Trophoblast cell (in vitro differentiated cells and primary cell): ENCODE measurements at regions not wholly inside any gene's neighbourhood (a gene's known extent, or its start where the extent isn't known, plus 50 kb on each side); places are given as distances from the start of the nearest gene placed in this dataset.

ENCODE experiments used
- DNase-seq, 2 donors: peaks; one replicate each; pipeline ENCODE4 v3.0.0-alpha.2; 2016
- H2AFZ ChIP-seq: 2 replicates; pipeline ENCODE4 v1.6.1; 2013; ENCODE audit warnings: low read length, moderate library complexity, mild to moderate bottlenecking; ENCODE audit not compliant: insufficient read depth, poor library complexity
- H2AK5ac ChIP-seq: 2 replicates; pipeline ENCODE4 v1.6.1; 2013; ENCODE audit warnings: mild to moderate bottlenecking, low read length
- H2BK120ac ChIP-seq: 2 replicates; pipeline ENCODE4 v1.6.1; 2013; ENCODE audit warnings: low read length, mild to moderate bottlenecking, moderate library complexity; ENCODE audit not compliant: insufficient read depth, poor library complexity
- H2BK12ac ChIP-seq: 2 replicates; pipeline ENCODE4 v1.6.1; 2013; ENCODE audit warnings: mild to moderate bottlenecking, low read length, moderate library complexity
- H2BK5ac ChIP-seq: 2 replicates; pipeline ENCODE4 v1.6.1; 2013; ENCODE audit warnings: low read length, low read depth, moderate library complexity, mild to moderate bottlenecking; ENCODE audit not compliant: poor library complexity
- H3K14ac ChIP-seq: 2 replicates; pipeline ENCODE4 v1.6.1; 2013; ENCODE audit warnings: mild to moderate bottlenecking, low read length
- H3K18ac ChIP-seq: 2 replicates; pipeline ENCODE4 v1.6.1; 2013; ENCODE audit warnings: mild to moderate bottlenecking, low read length
- H3K23ac ChIP-seq: 2 replicates; pipeline ENCODE4 v1.6.1; 2013; ENCODE audit warnings: low read length
- H3K27ac ChIP-seq: 2 replicates; pipeline ENCODE4 v1.5.1; 2013; ENCODE audit warnings: low read depth, mild to moderate bottlenecking, inconsistent platforms, low read length, moderate library complexity
- H3K27me3 ChIP-seq: 2 replicates; pipeline ENCODE4 v1.6.1; 2013; ENCODE audit warnings: inconsistent platforms, mild to moderate bottlenecking, low read length, moderate library complexity; ENCODE audit not compliant: insufficient read depth
- H3K36me3 ChIP-seq, 2 experiments: 1 replicate in 1 of 2; 2 replicates in 1 of 2; pipeline ENCODE4 v1.6.1; 2013; ENCODE audit warnings: low read length in 2 of 2, mild to moderate bottlenecking in 2 of 2, moderate library complexity in 1 of 2; ENCODE audit not compliant: insufficient read depth in 2 of 2, control insufficient read depth in 1 of 2
- H3K4ac ChIP-seq: 2 replicates; pipeline ENCODE4 v1.6.1; 2013; ENCODE audit warnings: low read depth, mild to moderate bottlenecking, low read length, moderate library complexity
- H3K4me1 ChIP-seq, 2 experiments: 1 replicate in 1 of 2; 2 replicates in 1 of 2; pipeline ENCODE4 v1.6.1; 2013; ENCODE audit warnings: low read length in 2 of 2, mild to moderate bottlenecking in 2 of 2, moderate library complexity in 1 of 2; ENCODE audit not compliant: insufficient read depth in 2 of 2, control insufficient read depth in 1 of 2
- H3K4me2 ChIP-seq: 2 replicates; pipeline ENCODE4 v1.6.1; 2013; ENCODE audit warnings: inconsistent platforms, mild to moderate bottlenecking, low read length, moderate library complexity
- H3K4me3 ChIP-seq: 2 replicates; pipeline ENCODE4 v1.5.1; 2013; ENCODE audit warnings: mild to moderate bottlenecking, low read depth, low read length, inconsistent platforms
- H3K79me1 ChIP-seq: one replicate; pipeline ENCODE4 v1.6.1; 2013; ENCODE audit warnings: low read length
- H3K79me2 ChIP-seq: 2 replicates; pipeline ENCODE4 v1.6.1; 2013; ENCODE audit warnings: low read length, mild to moderate bottlenecking; ENCODE audit not compliant: control insufficient read depth, insufficient read depth, poor library complexity
- H3K9ac ChIP-seq: 2 replicates; pipeline ENCODE4 v1.6.1; 2013; ENCODE audit warnings: mild to moderate bottlenecking, low read length
- H3K9me3 ChIP-seq: 2 replicates; pipeline ENCODE4 v1.6.1; 2013; ENCODE audit warnings: low read depth, mild to moderate bottlenecking, control low read depth, inconsistent platforms, low read length; ENCODE audit not compliant: insufficient read depth
- H4K12ac ChIP-seq: 2 replicates; pipeline ENCODE4 v1.6.1; 2013; ENCODE audit warnings: low read depth, mild to moderate bottlenecking, low read length, moderate library complexity
- H4K8ac ChIP-seq: 2 replicates; pipeline ENCODE4 v1.6.1; 2013; ENCODE audit warnings: low read depth, mild to moderate bottlenecking, low read length, moderate library complexity
- H4K91ac ChIP-seq: one replicate; pipeline ENCODE4 v1.6.1; 2013; ENCODE audit warnings: low read depth, mild to moderate bottlenecking, low read length, moderate library complexity
- WGBS: extraction: QIAGEN DNeasy Blood & Tissue Kit; methylation state at CpG from one replicate; pipeline ENCODE4 v1.1.7; 2013; ENCODE audit warnings: missing lambda C conversion rate; ENCODE audit not compliant: insufficient read length, insufficient coverage; ENCODE audit errors: extremely low coverage; 5-methylcytosine and 5-hydroxymethylcytosine counted together

GRCh38 chr7:91412298-91412697, 148.1 kb downstream of the FZD1 start:
- H3K9me3 ChIP-seq: no peaks in the 10 kb centered on the region
- no peak overlapping the region for H3K27ac ChIP-seq
- H3K79me1 ChIP-seq: no peaks in the 10 kb centered on the region
- H3K23ac ChIP-seq: no peak overlapping the region
- H2AK5ac ChIP-seq: no peak overlapping the region
- H3K27me3 ChIP-seq: no peaks in the 10 kb centered on the region
- no peak overlapping the region for H3K4me3 ChIP-seq
- no peak overlapping the region for H4K12ac ChIP-seq
- H3K14ac ChIP-seq: no peak overlapping the region
- H2BK120ac ChIP-seq: no peak overlapping the region
- no peak overlapping the region for H2AFZ ChIP-seq
- H2BK12ac ChIP-seq: no peak overlapping the region
- no peaks in the 10 kb centered on the region for H3K79me2 ChIP-seq
- H3K4me2 ChIP-seq: no peak overlapping the region
- no peak overlapping the region for H2BK5ac ChIP-seq
- H3K18ac ChIP-seq: no peak overlapping the region
- H3K4me1 ChIP-seq: peaks cover 0 to 2% of the 10 kb centered on the region in 2 experiments
- DNase-seq: no peak
- no peaks in the 10 kb centered on the region for H3K36me3 ChIP-seq
- H3K4ac ChIP-seq: no peak overlapping the region
- no peak overlapping the region for H4K91ac ChIP-seq
- no peak overlapping the region for H4K8ac ChIP-seq
- H3K9ac ChIP-seq: no peak overlapping the region
- no CpG with 5 or more reads among the region's 2 CpGs for WGBS

DNA sequence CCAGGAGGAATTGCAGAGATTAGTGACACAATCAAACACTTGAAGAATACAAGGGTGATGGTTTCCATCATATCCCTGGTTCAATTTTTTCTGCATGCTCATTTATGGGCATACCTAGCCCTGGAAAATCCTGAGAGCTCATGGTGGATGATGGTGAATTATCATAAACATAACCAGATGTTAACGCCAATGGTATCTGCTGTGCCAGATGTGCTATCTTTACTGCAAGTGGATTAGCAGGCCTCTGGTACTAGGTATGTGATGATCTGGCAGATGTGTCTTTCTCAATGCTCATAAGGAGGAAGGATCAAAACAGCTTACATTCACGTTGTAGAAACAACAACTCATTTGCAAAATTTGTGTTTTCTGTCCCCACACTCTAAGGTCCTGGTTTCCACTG, 150.5 kb downstream of the FZD1 start:
- Histone ChIP-seq H2BK120ac (no peak overlapping the region), H2AK5ac (no peak overlapping the region), H3K27ac (no peak overlapping the region), H3K14ac (no peak overlapping the region), H3K4ac (no peak overlapping the region), H2AFZ (no peak overlapping the region), H3K4me3 (no peak overlapping the region), H4K12ac (no peak overlapping the region), H3K9me3 (no peaks in the 10 kb centered on the region), H3K4me1 (no peaks in the 10 kb centered on the region), H2BK5ac (no peak overlapping the region), H2BK12ac (no peak overlapping the region), H4K8ac (no peak overlapping the region), H3K9ac (no peak overlapping the region), H3K18ac (no peak overlapping the region), H3K36me3 (no peaks in the 10 kb centered on the region), H4K91ac (no peak overlapping the region), H3K79me2 (no peaks in the 10 kb centered on the region), H3K23ac (no peak overlapping the region), H3K79me1 (no peaks in the 10 kb centered on the region), H3K4me2 (no peak overlapping the region), H3K27me3 (no peaks in the 10 kb centered on the region)
- no CpG with 5 or more reads among the region's 2 CpGs for WGBS
- no peak for DNase-seq

DNA sequence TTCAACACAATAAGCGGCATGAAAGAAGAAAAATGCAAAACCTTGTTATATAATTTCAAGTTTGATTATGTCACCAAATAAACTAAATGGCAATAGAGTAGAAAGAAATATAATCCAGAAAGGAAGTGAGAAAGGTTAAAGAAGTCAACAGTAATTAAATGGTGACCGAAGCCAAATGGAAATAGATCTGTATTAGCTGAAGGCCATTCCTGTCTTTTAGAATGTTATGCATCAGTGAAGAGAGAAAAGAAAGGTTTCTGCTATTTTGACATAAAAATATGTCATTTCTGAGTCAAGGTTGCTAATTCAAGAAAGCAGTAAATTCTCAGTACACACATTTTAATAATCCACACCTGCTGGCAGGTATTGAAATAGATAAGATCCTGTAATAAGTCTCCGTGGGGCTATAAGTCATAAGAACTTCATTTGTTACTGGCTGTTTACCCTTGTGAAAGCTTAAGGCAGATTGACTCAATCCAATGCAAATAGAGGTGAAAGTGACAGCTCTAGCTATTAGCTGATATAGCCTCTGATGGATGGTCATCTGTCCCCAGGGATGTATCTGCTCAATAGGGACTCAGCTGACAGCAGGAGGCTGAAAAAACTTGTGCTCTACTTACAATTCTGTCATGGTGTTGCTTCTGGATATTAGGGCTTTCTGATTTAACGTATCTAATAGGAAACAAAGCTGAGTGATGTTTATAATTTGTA, 152.1 kb downstream of the FZD1 start:
- Histone ChIP-seq H3K23ac (no peak overlapping the region), H2AK5ac (no peak overlapping the region), H3K9me3 (no peaks in the 10 kb centered on the region), H3K9ac (no peak overlapping the region), H3K4me3 (no peak overlapping the region), H3K18ac (no peak overlapping the region), H3K27ac (no peak overlapping the region), H3K36me3 (no peaks in the 10 kb centered on the region), H2BK5ac (no peak overlapping the region), H3K4ac (no peak overlapping the region), H3K27me3 (no peaks in the 10 kb centered on the region), H2BK12ac (no peak overlapping the region), H3K79me2 (no peaks in the 10 kb centered on the region), H2BK120ac (no peak overlapping the region), H4K91ac (no peak overlapping the region), H4K12ac (no peak overlapping the region), H3K79me1 (no peaks in the 10 kb centered on the region), H3K14ac (no peak overlapping the region), H3K4me2 (no peak overlapping the region), H2AFZ (no peak overlapping the region), H4K8ac (no peak overlapping the region), H3K4me1 (no peaks in the 10 kb centered on the region)
- no CpG with 5 or more reads among the region's 4 CpGs for WGBS
- no peak for DNase-seq

DNA sequence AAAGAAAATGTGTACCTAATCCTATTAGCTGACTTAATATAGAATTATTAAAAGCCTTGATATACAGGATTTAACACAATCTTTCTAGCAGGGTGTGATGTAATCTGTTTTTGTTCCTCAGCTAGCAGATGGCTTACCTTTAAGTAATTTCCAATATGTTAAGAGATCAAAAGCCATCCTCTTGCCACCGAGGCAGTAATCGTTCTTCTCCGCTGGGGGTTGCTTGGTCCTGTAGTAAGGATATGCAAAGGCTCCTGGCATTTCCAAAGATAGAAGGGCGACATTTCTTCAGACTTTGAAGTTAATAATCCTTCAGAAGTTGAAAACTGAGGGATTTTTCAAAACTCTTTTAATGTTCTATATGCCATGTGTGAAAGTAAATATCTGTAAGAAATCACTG, 156.4 kb downstream of the FZD1 start:
- Histone ChIP-seq H3K27ac (no peak overlapping the region), H4K12ac (no peak overlapping the region), H3K79me1 (no peaks in the 10 kb centered on the region), H3K27me3 (no peaks in the 10 kb centered on the region), H2AFZ (no peak overlapping the region), H4K91ac (no peak overlapping the region), H3K9ac (no peak overlapping the region), H3K18ac (no peak overlapping the region), H3K79me2 (no peaks in the 10 kb centered on the region), H3K4me2 (no peak overlapping the region), H3K36me3 (no peaks in the 10 kb centered on the region), H3K14ac (no peak overlapping the region), H2BK120ac (no peak overlapping the region), H2BK5ac (no peak overlapping the region), H2BK12ac (no peak overlapping the region), H3K4me3 (no peak overlapping the region), H3K23ac (peak overlapping the region; percentile 49), H3K4me1 (no peaks in the 10 kb centered on the region), H3K9me3 (no peaks in the 10 kb centered on the region), H3K4ac (no peak overlapping the region), H2AK5ac (no peak overlapping the region), H4K8ac (no peak overlapping the region)
- DNase-seq: no peak
- no CpG with 5 or more reads among the region's 4 CpGs for WGBS
